Fibroblast of pulmonary artery (primary cell): ENCODE measurements at regions not wholly inside any gene's neighbourhood (a gene's known extent, or its start where the extent isn't known, plus 50 kb on each side); places are given as distances from the start of the nearest gene placed in this dataset.

ENCODE experiments used
- DNase-seq: peaks from one replicate; pipeline ENCODE4 v3.0.0-alpha.2; 2010; ENCODE audit warnings: low read depth
- H3K4me3 ChIP-seq: replicated peaks from 2 replicates; pipeline ENCODE4 v1.5.1; 2011; ENCODE audit warnings: low read depth, mild to moderate bottlenecking, control low read depth, low read length, moderate library complexity
- CTCF ChIP-seq: IDR thresholded peaks from 2 replicates; pipeline ENCODE4 v1.5.1; 2011; ENCODE audit warnings: mild to moderate bottlenecking, control low read depth, low read length, inconsistent platforms; ENCODE audit errors: missing control alignments

- no peak overlapping the region for H3K4me3 ChIP-seq
- TF ChIP-seq CTCF = no peak
- DNase-seq = peak; percentile 57
Observed at GRCh38 chr6:131368198-131368911, 204.7 kb upstream of the ARG1 start.

- no peak for DNase-seq
- no peak overlapping the region for H3K4me3 ChIP-seq
- no peak for TF ChIP-seq CTCF
Observed at GRCh38 chr6:131372535-131372934, 200.5 kb upstream of the ARG1 start.

GRCh38 chr6:131377112-131377705, 195.8 kb upstream of the ARG1 start:
- DNase-seq = no peak
- H3K4me3 ChIP-seq = no peak overlapping the region
- TF ChIP-seq CTCF = no peak

- no peak overlapping the region for H3K4me3 ChIP-seq
- no peak for DNase-seq
- TF ChIP-seq CTCF = no peak
Observed at GRCh38 chr6:131378874-131379273, 194.2 kb upstream of the ARG1 start.

GRCh38 chr6:131379948-131380347, 193.1 kb upstream of the ARG1 start:
- H3K4me3 ChIP-seq = no peak overlapping the region
- no peak for TF ChIP-seq CTCF
- DNase-seq = peak; percentile 38

- no peak for DNase-seq
- H3K4me3 ChIP-seq = no peak overlapping the region
- no peak for TF ChIP-seq CTCF
Observed at GRCh38 chr6:131381052-131381708, 191.8 kb upstream of the ARG1 start.
